Transverse colon (tissue), 4 donors: ENCODE measurements at regions not wholly inside any gene's neighbourhood (a gene's known extent, or its start where the extent isn't known, plus 50 kb on each side); places are given as distances from the start of the nearest gene placed in this dataset.

Experiments used
- DNase-seq: peaks from one replicate; pipeline ENCODE4 v3.0.0-alpha.2; 2019
- H3K27ac ChIP-seq, 4 donors: fragments of 200-600 bp; sonication (generic); 2 replicates each; pipeline ENCODE4 v1.5.1; 2016 to 2018; ENCODE audit warnings: inconsistent platforms in 4 of 4
- H3K27me3 ChIP-seq: fragments of 200-600 bp; sonication (generic); 2 replicates; pipeline ENCODE4 v1.5.1; 2017; ENCODE audit warnings: inconsistent platforms
- H3K36me3 ChIP-seq, 4 donors: fragments of 200-600 bp; sonication (generic); 2 replicates each; pipeline ENCODE4 v1.5.1; 2017 to 2019; ENCODE audit warnings: inconsistent platforms in 4 of 4
- H3K4me1 ChIP-seq, 4 donors: fragments of 200-600 bp; sonication (generic); 2 replicates each; pipeline ENCODE4 v1.5.1; 2017 to 2020; ENCODE audit warnings: inconsistent platforms in 4 of 4
- H3K4me3 ChIP-seq, 4 donors: fragments of 200-600 bp; sonication (generic); 1 replicate in 1 of 4; 2 replicates in 3 of 4; pipeline versions ENCODE4 v1.5.1 to v1.6.1; 2017 to 2019; ENCODE audit warnings: inconsistent platforms in 4 of 4
- H3K9me3 ChIP-seq, 2 donors: fragments of 200-600 bp; sonication (generic); 2 replicates each; pipeline ENCODE4 v1.5.1; 2017 to 2019; ENCODE audit warnings: inconsistent platforms in 2 of 2
- CTCF ChIP-seq, 5 experiments: fragments of 200-600 bp in 3 of 5; fragments of 450-650 bp in 2 of 5; sonication (generic) in 3 of 5; IDR thresholded peaks; 1 replicate in 2 of 5; 2 replicates in 3 of 5; pipeline ENCODE4 v1.5.1; 2016 to 2017; ENCODE audit warnings: antibody characterized with exemption in 5 of 5, inconsistent platforms in 3 of 5, mild to moderate bottlenecking in 2 of 5, moderate library complexity in 1 of 5
- EP300 ChIP-seq: sonication (generic); formaldehyde crosslinking; IDR thresholded peaks from one replicate; pipeline ENCODE4 v1.6.1; 2017; ENCODE audit warnings: antibody characterized with exemption, low read depth
- POLR2A ChIP-seq: fragments of 450-650 bp; IDR thresholded peaks from one replicate; pipeline ENCODE4 v1.6.1; 2016; ENCODE audit warnings: antibody characterized with exemption, mild to moderate bottlenecking, moderate library complexity
- POLR2AphosphoS5 ChIP-seq, 3 donors: sonication (generic); formaldehyde crosslinking; IDR thresholded peaks; one replicate each; pipeline ENCODE4 v1.6.1; 2016; ENCODE audit warnings: antibody characterized with exemption in 3 of 3
- WGBS, 2 donors: methylation state at CpG; one replicate each; pipeline ENCODE4 v1.1.5; 2018; ENCODE audit warnings: low coverage in 1 of 2; 5-methylcytosine and 5-hydroxymethylcytosine counted together
- in situ Hi-C, 4 donors: fragments of 200-750 bp; cut with MboI; loops; one replicate each; pipeline versions ENCODE4 v1.15.0 to v1.15.1; 2017; ENCODE audit warnings: low sequenced_read_pairs in 3 of 4, low pct_ligation_motif_present in 1 of 4, low pct_unique_long_range_greater_than_20kb in 1 of 4
- intact Hi-C: fragments of 100-400 bp; cut with DNase I; formaldehyde crosslinking; loops from one replicate; pipeline ENCODE4 v1.15.1; 2023; ENCODE audit warnings: low total_unique reads

- Histone ChIP-seq H3K4me3 (no peak overlapping the region), H3K36me3 (no peaks in the 10 kb centered on the region), H3K4me1 (peaks cover 0 to 3% (median 1%) of the 10 kb centered on the region in 4 donors), H3K27ac (no peak overlapping the region), H3K27me3 (no peaks in the 10 kb centered on the region), H3K9me3 (no peaks in the 10 kb centered on the region)
- 33% methylated on average over 6 of the region's 6 CpGs; no CpG with 5 or more reads in 1 of the 2 donors for whole genome bisulfite sequencing, 2 donors
- intact Hi-C loops (no loop called here), in situ Hi-C loops (no loop called here)
- no peak for TF ChIP-seq POLR2A
- no peak for TF ChIP-seq EP300
- no peak for TF ChIP-seq POLR2AphosphoS5 (IDR thresholded peaks at IDR 0.05)
- TF ChIP-seq CTCF (IDR thresholded peaks at IDR 0.05), result no peak
- peak; percentile 18 for DNase-seq
Measured at GRCh38 chrX:68942104-68942503, 113.3 kb downstream of the EFNB1 start.

DNA sequence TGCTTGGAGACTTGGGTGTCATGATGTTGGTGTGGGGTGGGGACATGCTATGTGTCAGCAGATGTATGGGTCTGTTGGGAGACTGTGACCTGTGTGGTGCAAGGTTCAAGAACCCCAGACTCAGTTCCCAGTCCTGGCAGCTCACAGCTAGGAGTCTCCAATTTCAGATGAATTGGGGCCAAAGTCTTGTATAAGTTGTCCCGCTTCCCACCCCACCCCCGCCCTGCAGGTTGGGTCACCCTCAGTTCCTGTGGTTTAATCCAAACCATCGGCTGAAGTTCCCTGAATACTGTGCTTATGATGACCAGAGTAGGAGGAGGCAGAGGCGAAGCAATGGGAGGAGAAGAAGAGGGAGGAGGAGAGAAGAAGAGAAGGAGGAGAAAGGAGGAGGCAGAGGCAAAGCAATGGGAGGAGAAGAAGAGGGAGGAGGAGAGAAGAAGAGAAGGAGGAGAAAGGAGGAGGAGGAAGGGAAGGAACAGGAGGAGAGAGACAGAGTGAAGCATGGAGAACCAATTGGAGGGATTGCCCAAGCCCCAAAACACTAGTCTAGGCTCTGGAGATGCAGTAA is 112.6 kb downstream of the EFNB1 start:
- TF ChIP-seq POLR2AphosphoS5 (IDR thresholded peaks at IDR 0.05), result no peak
- no peak for TF ChIP-seq CTCF (IDR thresholded peaks at IDR 0.05)
- TF ChIP-seq POLR2A, result no peak
- TF ChIP-seq EP300, result no peak
- no peaks in the 10 kb centered on the region for H3K9me3 ChIP-seq
- no peak overlapping the region for H3K4me3 ChIP-seq
- H3K4me1 ChIP-seq, result peaks cover 0 to 3% (median 1%) of the 10 kb centered on the region in 4 donors
- peak; percentile 8 for DNase-seq
- H3K36me3 ChIP-seq, result no peaks in the 10 kb centered on the region
- in situ Hi-C loops (no loop called here), intact Hi-C loops (no loop called here)
- H3K27me3 ChIP-seq, result no peaks in the 10 kb centered on the region
- 62% methylated on average over 4 of the region's 4 CpGs; no CpG with 5 or more reads in 1 of the 2 donors for WGBS, 2 donors
- H3K27ac ChIP-seq, result no peak overlapping the region

GRCh38 chrX:68940601-68941000 is 111.8 kb downstream of the EFNB1 start:
- in situ Hi-C loops, result no loop called here
- H3K27ac ChIP-seq, result no peak overlapping the region
- no peaks in the 10 kb centered on the region for H3K9me3 ChIP-seq
- peaks cover 0 to 3% (median 1%) of the 10 kb centered on the region in 4 donors for H3K4me1 ChIP-seq
- TF ChIP-seq POLR2AphosphoS5 (IDR thresholded peaks at IDR 0.05) (no peak), CTCF (IDR thresholded peaks at IDR 0.05) (no peak), POLR2A (no peak), EP300 (no peak)
- H3K36me3 ChIP-seq, result no peaks in the 10 kb centered on the region
- intact Hi-C loops, result no loop called here
- no peaks in the 10 kb centered on the region for H3K27me3 ChIP-seq
- peak; percentile 2 for DNase-seq
- WGBS, 2 donors, result 85% methylated on average over 5 of the region's 7 CpGs; no CpG with 5 or more reads in 1 of the 2 donors
- no peak overlapping the region for H3K4me3 ChIP-seq

- intact Hi-C loops (no loop called here), in situ Hi-C loops (no loop called here)
- Histone ChIP-seq H3K36me3 (no peaks in the 10 kb centered on the region), H3K4me1 (peaks cover 0 to 3% (median 1%) of the 10 kb centered on the region in 4 donors), H3K27me3 (no peaks in the 10 kb centered on the region), H3K27ac (no peak overlapping the region), H3K4me3 (no peak overlapping the region), H3K9me3 (no peaks in the 10 kb centered on the region)
- no peak for TF ChIP-seq POLR2AphosphoS5 (IDR thresholded peaks at IDR 0.05)
- TF ChIP-seq CTCF (IDR thresholded peaks at IDR 0.05), result no peak
- TF ChIP-seq POLR2A, result no peak
- no peak for TF ChIP-seq EP300
- peak; percentile 1 for DNase-seq
- whole genome bisulfite sequencing, 2 donors, result 84 to 86% methylated on average over 1 to 8 of the region's 8 CpGs
Measured at GRCh38 chrX:68939868-68940267, 111.0 kb downstream of the EFNB1 start.
